KG1 (cell line): ENCODE measurements at regions not wholly inside any gene's neighbourhood (a gene's known extent, or its start where the extent isn't known, plus 50 kb on each side); places are given as distances from the start of the nearest gene placed in this dataset.

ENCODE experiments used
- DNase-seq: peaks from one replicate; lab custom pipeline; 2025; lab: John Stamatoyannopoulos, UW

DNA sequence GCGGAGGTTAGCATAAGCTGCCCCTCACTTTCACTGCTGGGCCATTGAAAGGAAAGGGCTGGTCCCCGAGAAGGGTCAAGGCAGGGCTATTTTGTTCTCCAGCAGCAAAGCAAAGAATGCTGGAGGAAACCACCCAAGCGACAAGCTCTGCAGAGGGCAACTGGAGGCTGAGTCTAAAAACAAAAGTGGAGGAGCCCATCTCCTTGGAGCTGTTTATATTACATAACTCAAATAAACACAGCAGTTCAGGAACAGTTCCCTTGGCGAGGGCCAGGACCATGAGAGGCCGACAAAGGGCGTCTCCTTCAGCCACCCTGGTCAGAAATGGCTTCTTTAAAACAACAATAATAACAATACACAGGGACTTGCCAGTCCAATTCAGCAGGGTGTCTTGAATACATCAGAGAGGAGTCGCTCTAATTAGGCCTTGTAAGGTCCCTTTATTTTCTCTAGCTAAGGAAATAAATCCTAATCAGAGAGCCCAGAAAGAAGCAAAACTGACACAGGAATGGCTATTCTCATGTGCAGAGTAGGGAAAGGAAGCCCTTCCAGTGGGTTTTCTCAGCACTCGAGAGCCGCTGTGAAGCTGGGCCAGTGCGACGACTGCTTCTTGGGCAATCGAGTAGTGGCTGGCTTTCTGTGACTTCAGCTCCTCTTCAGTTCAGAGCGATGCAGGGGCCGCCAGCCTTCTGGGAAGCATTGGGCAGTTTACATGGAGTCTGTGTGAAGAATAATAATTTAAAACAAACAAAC is 57.0 kb upstream of the TARBP1 start:
- DNase-seq: no peak

- DNase-seq: no peak
Measured at GRCh38 chr1:234535218-234535617, 56.2 kb upstream of the TARBP1 start.

DNA sequence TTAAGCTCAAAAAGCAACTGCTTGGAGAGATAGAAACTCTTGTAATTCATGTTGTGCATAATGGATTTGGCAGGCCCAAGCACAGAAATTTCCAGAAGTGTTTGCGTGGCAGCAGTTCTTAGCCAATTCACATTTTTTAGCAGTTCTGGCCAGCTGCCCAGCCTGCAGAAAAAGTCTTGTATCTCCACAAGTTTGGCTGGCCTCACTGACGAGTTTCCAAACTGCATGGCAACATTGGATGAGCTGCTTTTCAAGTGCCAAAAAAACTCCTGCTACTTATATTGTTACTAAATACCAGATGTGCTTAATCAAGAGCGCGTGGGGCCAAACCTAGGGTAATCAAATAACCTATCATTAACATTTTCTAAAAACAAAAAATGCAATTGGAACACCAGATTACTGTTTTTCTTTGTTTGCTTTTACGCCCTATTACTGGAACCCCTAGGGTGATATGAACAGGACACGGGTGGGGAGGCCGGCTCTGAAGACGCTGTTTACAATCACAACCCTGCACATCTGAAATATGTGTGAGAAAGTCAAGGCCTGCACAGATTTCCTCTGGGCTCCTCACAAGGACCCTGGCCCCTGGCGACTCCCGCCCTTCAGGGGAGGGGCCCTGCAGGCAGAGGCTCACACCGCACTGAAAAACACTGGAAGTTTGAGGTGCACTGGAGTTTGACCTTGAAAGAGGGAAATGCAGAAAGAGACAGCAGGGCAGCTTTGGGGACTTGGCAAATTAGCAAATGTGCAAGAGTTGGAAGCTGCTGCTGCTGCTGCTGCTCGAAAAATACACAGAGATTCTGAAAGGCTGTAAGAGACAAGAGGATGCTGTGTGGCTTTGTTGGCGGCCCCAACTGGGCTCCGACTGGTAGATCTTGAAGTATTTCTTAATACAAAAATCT is 55.2 kb upstream of the TARBP1 start:
- no peak for DNase-seq

DNA sequence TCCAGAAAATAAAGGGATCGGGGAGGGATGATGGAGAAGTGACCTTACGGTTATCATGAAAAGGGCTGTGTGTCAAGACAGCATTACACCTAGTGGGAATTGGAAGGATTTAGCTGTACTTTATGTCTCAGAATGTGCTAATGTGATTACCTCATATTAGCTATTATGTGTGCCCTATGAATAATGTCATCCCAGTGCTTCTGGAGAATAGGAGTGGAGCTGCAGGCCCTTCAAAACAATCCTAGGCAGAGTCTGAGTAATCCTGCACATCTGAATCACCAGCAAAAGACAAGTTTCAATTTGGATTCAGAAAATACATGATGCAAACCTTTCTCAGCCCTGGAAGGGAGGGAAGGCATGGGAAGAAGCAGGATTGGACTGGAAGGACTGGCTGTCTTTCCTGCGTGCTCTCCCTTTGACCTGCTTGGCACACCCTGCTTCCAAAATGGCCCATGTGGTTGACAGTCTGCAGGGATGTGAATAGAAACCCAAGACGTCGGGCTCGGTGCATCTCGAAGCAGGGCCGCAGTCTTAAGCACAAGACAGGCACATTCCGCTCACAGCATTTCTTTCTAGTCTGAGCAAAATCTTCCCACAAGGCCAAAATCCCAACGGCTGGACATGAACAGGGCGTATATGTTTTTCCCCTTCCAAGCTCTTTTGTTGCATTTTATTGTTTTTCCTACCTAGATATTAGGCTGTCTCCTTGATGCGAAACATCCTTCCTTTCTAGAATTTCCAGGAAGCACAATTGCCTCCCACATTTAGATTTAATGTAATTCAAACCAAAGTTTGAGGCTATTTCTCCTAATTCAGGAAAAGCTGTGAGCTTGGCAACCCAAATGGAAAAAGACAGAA is 54.3 kb upstream of the TARBP1 start:
- DNase-seq: no peak

GRCh38 chr1:234532503-234532922 is 53.5 kb upstream of the TARBP1 start:
- DNase-seq: no peak

DNA sequence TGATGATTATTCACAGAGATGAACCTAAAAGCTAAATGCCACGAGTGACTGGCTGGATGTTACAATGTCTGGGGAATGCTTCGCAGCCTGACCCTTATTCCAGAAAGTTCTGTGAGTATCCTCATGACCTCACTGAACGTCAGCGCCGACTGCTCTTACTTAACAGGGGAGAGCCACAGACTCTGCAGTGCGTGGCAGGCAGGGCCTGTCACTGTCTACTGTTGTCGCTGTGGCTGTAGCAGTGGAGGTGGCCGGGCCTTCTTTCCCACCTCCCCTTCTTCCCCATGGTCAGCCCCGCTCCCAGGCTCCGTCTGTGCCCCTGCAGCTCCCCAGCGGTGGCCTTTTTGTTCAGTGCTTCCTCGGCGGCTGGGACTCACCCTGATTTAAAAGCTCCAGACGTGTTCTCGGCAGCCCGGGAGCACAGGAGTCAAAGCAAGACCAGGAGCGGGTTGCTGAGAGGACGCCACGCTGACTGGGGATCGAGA is 52.2 kb upstream of the TARBP1 start:
- no peak for DNase-seq

GRCh38 chr1:234530672-234531071 is 51.7 kb upstream of the TARBP1 start:
- no peak for DNase-seq

DNA sequence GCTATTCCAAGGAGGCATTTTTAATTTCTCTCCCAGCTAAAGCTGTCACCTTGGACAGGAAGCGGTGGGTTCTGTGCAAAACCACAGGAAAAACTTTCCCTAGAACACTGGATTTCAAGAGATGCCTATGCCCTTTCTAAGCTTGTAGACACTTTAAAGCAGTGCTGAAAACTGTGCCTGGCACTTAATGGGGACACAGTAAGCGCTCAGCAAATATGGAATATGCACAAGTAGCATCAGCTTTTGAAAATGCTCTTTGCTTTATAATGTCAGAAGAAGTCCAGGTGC is 50.9 kb upstream of the TARBP1 start:
- DNase-seq: no peak

DNA sequence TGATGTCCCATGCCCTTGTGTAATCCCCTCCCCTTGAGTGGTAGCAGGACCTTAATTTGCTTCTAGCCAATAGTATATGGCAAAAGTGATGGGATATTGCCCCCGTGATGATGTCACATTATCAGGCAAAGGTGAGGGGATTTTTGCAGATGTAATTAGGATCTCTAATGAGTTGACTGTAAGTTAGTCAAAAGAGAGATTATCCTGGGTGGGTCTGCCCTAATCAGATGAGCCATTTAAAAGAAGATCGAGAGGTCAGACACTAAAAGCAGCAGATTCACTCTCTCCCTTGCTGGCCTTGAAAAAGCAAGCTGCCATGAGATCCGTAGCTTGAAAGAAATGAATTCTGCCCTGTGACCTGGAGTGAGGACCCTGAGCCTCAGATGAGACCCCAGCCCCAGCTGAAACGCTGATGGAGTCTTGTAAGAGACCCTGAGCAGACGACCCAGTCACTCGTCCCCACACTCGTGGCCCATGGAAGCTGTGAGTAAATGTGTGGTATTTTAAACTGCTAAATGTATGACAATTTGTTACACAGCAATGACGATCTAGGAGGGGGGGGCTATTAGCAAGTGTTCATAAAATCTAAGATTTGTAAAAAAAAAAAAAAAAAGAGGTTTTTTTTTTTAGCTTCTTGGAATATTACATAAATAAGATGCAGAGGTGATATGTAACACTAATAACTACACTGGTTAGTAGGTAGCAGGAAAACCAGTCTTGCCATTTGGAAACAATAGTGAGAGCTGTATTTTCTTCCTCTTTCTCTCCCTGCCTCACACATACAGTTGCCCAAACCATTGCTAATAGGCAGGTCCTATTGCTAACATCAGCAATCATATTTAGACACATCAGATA is 50.3 kb upstream of the TARBP1 start:
- no peak for DNase-seq
